ENCODE measurements at regions not wholly inside any gene's neighbourhood (a gene's known extent, or its start where the extent isn't known, plus 50 kb on each side); places are given as distances from the start of the nearest gene placed in this dataset.

GRCh38 chr5:165031371-165031770, 1526.0 kb downstream of the MAT2B start:
- Histone ChIP-seq H3K4me1 (ENCODE audit: control insufficient read depth, insufficient read depth, low read length) (no peaks in the 10 kb centered on the region), H3K9ac (ENCODE audit: control insufficient read depth, insufficient read depth, low read length) (no peak overlapping the region), H3K79me2 (ENCODE audit: control insufficient read depth, insufficient read depth, low read length) (no peaks in the 10 kb centered on the region), H3K4me2 (ENCODE audit: control insufficient read depth, insufficient read depth) (no peak overlapping the region), H2AFZ (ENCODE audit: control insufficient read depth, low read depth, low read length) (no peak overlapping the region), H3K36me3 (ENCODE audit: control insufficient read depth in 2 of 2, insufficient read depth in 2 of 2, low read length in 1 of 2) (no peaks in the 10 kb centered on the region), H4K20me1 (ENCODE audit: control insufficient read depth, insufficient read depth) (no peaks in the 10 kb centered on the region), H3K4me3 (no peak overlapping the region), H3K27me3 (replicated peaks in 1 of 2; ENCODE audit: control insufficient read depth in 2 of 2, insufficient read depth in 2 of 2, low read length in 1 of 2) (no peaks in the 10 kb centered on the region; a peak in 1 of 4 replicates), H3K9me3 (replicated peaks; ENCODE audit: control insufficient read depth, insufficient read depth, low read length) (no peaks in the 10 kb centered on the region), H3K27ac (ENCODE audit: control insufficient read depth, insufficient read depth) (no peak overlapping the region)
- ChIA-PET CTCF (interaction anchor here (1.6 to 1.9 kb wide), 2 partner anchors 176 to 177 kb away, joined by 5 to 7 read pairs; no protein-coding TSS in a partner anchor), RAD21 (ENCODE audit: unreplicated experiment) (interaction anchor here (0.5 kb wide), 1 partner anchor 263 kb away, joined by 3 read pairs; no protein-coding TSS in a partner anchor), SMC1A (ENCODE audit: uncharacterized antibody, unreplicated experiment) (interaction anchor here (1.1 to 1.4 kb wide), 2 partner anchors 102 to 180 kb away, joined by 3 read pairs; no protein-coding TSS in a partner anchor), POLR2A (no interaction called here)
- intact Hi-C loops (cut with micrococcal nuclease; ENCODE audit: unreplicated experiment): no loop called here
- in situ Hi-C loops (cut with MboI): no loop called here
- no TSS peak for BruUV-seq (replicated peaks)
- no peak for FAIRE-seq
- TF ChIP-seq CHD2 (IDR thresholded peaks at IDR 0.05; ENCODE audit: borderline replicate concordance, low read depth, low read length): no peak
- TF ChIP-seq SREBF2 (IDR thresholded peaks at IDR 0.05; ENCODE audit: low read length): no peak
- no peak for TF ChIP-seq ZNF687 (IDR thresholded peaks at IDR 0.05)
- no peak for TF ChIP-seq PML (IDR thresholded peaks at IDR 0.05; ENCODE audit: low read length)
- TF ChIP-seq, protein P1, sequence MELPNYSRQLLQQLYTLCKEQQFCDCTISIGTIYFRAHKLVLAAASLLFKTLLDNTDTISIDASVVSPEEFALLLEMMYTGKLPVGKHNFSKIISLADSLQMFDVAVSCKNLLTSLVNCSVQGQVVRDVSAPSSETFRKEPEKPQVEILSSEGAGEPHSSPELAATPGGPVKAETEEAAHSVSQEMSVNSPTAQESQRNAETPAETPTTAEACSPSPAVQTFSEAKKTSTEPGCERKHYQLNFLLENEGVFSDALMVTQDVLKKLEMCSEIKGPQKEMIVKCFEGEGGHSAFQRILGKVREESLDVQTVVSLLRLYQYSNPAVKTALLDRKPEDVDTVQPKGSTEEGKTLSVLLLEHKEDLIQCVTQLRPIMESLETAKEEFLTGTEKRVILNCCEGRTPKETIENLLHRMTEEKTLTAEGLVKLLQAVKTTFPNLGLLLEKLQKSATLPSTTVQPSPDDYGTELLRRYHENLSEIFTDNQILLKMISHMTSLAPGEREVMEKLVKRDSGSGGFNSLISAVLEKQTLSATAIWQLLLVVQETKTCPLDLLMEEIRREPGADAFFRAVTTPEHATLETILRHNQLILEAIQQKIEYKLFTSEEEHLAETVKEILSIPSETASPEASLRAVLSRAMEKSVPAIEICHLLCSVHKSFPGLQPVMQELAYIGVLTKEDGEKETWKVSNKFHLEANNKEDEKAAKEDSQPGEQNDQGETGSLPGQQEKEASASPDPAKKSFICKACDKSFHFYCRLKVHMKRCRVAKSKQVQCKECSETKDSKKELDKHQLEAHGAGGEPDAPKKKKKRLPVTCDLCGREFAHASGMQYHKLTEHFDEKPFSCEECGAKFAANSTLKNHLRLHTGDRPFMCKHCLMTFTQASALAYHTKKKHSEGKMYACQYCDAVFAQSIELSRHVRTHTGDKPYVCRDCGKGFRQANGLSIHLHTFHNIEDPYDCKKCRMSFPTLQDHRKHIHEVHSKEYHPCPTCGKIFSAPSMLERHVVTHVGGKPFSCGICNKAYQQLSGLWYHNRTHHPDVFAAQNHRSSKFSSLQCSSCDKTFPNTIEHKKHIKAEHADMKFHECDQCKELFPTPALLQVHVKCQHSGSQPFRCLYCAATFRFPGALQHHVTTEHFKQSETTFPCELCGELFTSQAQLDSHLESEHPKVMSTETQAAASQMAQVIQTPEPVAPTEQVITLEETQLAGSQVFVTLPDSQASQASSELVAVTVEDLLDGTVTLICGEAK (IDR thresholded peaks at IDR 0.05; ENCODE audit: borderline replicate concordance): no peak
- no peak for TF ChIP-seq SIX5 (IDR thresholded peaks at IDR 0.05; ENCODE audit: low read depth, low read length, severe bottlenecking)
- no peak for TF ChIP-seq RB1 (IDR thresholded peaks at IDR 0.05; ENCODE audit: borderline replicate concordance)
- TF ChIP-seq SIN3A (IDR thresholded peaks at IDR 0.05; ENCODE audit: low read depth, low read length): no peak
- no peak for TF ChIP-seq ATF7 (IDR thresholded peaks at IDR 0.05; ENCODE audit: low read depth)
- no peak for DNase-seq (ENCODE audit: low read depth, low spot score)
- 71% methylated on average over 2 of the region's 2 CpGs for WGBS (ENCODE audit: insufficient coverage, insufficient replicate concordance, low lambda C conversion rate, missing lambda C conversion rate)
- ATAC-seq: no peak

All from GM12878 (cell line).